K562 (cell line): ENCODE measurements at regions not wholly inside any gene's neighbourhood (a gene's known extent, or its start where the extent isn't known, plus 50 kb on each side); places are given as distances from the start of the nearest gene placed in this dataset.

Source experiments
- EZH2 ChIP-seq: IDR thresholded peaks from 2 replicates; pipeline ENCODE4 v1.6.1; 2012; ENCODE audit warnings: low read depth, mild to moderate bottlenecking, inconsistent platforms, low read length, borderline replicate concordance
- HDGF ChIP-seq: fragments of 450-650 bp; IDR thresholded peaks from 2 replicates; pipeline ENCODE4 v1.6.1; 2016
- ZBTB8A ChIP-seq: fragments of 450-650 bp; IDR thresholded peaks from 2 replicates; pipeline ENCODE4 v1.6.1; 2018; ENCODE audit warnings: mild to moderate bottlenecking, moderate library complexity; ENCODE audit not compliant: partially characterized antibody
- TF ChIP-seq, protein P1 (sequence below), 3 experiments: IDR thresholded peaks in 2 of 3; conservative IDR thresholded peaks in 1 of 3; 2 replicates each; pipeline ENCODE4 v1.5.1; 2011 to 2012; ENCODE audit warnings: low read length in 3 of 3, mild to moderate bottlenecking in 3 of 3, control low read depth in 2 of 3, improper control_type of control experiment in 1 of 3, inconsistent platforms in 1 of 3, low read depth in 1 of 3, mixed read lengths in 1 of 3, moderate library complexity in 1 of 3; ENCODE audit not compliant: insufficient read depth in 2 of 3

DNA sequence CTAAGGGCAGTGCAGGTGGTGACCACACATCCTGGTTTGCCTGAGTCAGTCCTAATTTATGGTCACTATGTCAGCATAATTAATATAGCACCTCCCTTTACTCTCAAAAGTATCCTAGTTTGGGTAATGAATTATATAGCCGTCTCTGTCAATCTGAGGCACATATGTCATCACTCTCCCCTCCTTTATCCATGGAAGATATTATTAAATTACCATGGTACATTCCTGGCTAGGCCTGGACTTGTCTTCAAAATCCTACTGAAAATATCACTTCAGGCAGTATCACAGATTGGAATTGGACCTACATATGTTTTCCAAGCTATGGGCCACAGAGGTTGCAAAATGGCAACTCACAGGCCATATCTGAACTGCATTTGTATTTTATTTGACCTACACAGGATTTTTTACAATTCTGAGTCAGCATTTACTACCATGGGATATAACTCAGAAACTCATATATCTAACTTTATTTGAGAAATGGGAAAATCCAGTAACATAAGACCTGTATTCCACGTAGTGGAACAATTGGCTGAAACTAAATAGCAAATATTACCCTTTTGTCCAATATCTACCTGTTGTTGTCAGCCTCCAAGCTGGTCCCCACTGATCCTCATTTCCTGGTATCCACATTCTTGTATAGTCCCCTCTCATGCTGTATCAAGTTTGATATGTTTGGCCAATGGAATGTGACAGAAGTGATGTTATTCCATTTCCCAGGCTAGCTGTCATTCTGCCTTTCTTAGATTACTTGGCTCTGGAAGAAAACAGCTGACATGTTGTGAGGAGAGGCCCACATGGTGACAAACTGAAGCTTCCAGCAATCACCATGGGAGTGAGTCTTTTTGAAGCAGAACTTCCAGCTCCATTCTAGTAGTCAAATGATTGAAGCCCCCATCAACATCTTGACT, 102.5 kb upstream of the MDM1 start:
- no peak for TF ChIP-seq HDGF
- no peak for TF ChIP-seq ZBTB8A
- TF ChIP-seq, protein P1, sequence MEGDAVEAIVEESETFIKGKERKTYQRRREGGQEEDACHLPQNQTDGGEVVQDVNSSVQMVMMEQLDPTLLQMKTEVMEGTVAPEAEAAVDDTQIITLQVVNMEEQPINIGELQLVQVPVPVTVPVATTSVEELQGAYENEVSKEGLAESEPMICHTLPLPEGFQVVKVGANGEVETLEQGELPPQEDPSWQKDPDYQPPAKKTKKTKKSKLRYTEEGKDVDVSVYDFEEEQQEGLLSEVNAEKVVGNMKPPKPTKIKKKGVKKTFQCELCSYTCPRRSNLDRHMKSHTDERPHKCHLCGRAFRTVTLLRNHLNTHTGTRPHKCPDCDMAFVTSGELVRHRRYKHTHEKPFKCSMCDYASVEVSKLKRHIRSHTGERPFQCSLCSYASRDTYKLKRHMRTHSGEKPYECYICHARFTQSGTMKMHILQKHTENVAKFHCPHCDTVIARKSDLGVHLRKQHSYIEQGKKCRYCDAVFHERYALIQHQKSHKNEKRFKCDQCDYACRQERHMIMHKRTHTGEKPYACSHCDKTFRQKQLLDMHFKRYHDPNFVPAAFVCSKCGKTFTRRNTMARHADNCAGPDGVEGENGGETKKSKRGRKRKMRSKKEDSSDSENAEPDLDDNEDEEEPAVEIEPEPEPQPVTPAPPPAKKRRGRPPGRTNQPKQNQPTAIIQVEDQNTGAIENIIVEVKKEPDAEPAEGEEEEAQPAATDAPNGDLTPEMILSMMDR (IDR thresholded peaks at IDR 0.05 in 2 of 3, conservative IDR thresholded peaks at IDR 0.05 in 1 of 3; ENCODE audit: insufficient read depth in 2 of 3, low read depth in 1 of 3, low read length in 3 of 3): no peak
- no peak for TF ChIP-seq EZH2
